ENCODE measurements at regions not wholly inside any gene's neighbourhood (a gene's known extent, or its start where the extent isn't known, plus 50 kb on each side); places are given as distances from the start of the nearest gene placed in this dataset.

DNA sequence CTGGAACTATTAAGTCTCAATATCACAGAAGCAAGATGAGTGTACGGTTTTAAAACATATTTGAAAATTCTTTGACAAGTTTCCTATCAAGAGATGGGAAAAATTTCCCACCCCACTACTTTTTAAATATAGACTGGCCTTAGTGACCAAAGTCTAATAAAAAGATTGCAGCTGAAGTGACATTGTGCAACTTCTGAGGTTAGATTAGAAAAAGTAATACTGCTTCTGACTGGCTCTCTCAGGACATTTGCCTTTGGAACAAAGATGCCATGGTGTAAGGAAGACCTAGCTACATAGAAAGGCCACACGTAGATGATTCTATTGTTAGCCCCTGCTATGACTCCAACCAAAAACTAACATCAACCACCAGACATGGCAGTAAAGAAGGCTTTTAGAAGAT, 138.7 kb upstream of the FAM47C start:
- Histone ChIP-seq H3K9me2 (ENCODE audit: insufficient read depth, low read length) (no peaks in the 10 kb centered on the region), H2AFZ (ENCODE audit: low read depth, low read length) (no peak overlapping the region), H3K27ac (ENCODE audit: low read length) (no peak overlapping the region), H3K27me3 (ENCODE audit: insufficient read depth, low read depth, low read length) (no peaks in the 10 kb centered on the region), H3K79me2 (replicated peaks; ENCODE audit: insufficient read depth, low read length) (no peaks in the 10 kb centered on the region), H3K9ac (ENCODE audit: low read length) (no peak overlapping the region), H3F3A (ENCODE audit: insufficient read depth, low read length, poor library complexity, severe bottlenecking) (no peaks in the 10 kb centered on the region), H3K4me3 (ENCODE audit: low read length) (no peak overlapping the region), H3K9me3 (ENCODE audit: low read length) (no peaks in the 10 kb centered on the region), H3K4me2 (ENCODE audit: low read length) (no peak overlapping the region), H3K36me3 (ENCODE audit: insufficient read depth, low read length) (no peaks in the 10 kb centered on the region), H4K20me1 (ENCODE audit: insufficient read depth) (no peaks in the 10 kb centered on the region)
- TF ChIP-seq EZH2 (IDR thresholded peaks at IDR 0.05; ENCODE audit: borderline replicate concordance, insufficient read depth, low read length, poor library complexity, severe bottlenecking) (no peak), TAF1 (IDR thresholded peaks at IDR 0.05; ENCODE audit: low read depth) (no peak), POLR2AphosphoS5 (IDR thresholded peaks at IDR 0.05) (no peak), RAD21 (conservative IDR thresholded peaks at IDR 0.05) (no peak), MXI1 (conservative IDR thresholded peaks at IDR 0.05; ENCODE audit: poor library complexity, severe bottlenecking) (no peak), EP300 (conservative IDR thresholded peaks at IDR 0.05; ENCODE audit: poor library complexity, severe bottlenecking) (no peak), SMC3 (conservative IDR thresholded peaks at IDR 0.05; ENCODE audit: poor library complexity) (no peak)
- TF ChIP-seq, protein P1, sequence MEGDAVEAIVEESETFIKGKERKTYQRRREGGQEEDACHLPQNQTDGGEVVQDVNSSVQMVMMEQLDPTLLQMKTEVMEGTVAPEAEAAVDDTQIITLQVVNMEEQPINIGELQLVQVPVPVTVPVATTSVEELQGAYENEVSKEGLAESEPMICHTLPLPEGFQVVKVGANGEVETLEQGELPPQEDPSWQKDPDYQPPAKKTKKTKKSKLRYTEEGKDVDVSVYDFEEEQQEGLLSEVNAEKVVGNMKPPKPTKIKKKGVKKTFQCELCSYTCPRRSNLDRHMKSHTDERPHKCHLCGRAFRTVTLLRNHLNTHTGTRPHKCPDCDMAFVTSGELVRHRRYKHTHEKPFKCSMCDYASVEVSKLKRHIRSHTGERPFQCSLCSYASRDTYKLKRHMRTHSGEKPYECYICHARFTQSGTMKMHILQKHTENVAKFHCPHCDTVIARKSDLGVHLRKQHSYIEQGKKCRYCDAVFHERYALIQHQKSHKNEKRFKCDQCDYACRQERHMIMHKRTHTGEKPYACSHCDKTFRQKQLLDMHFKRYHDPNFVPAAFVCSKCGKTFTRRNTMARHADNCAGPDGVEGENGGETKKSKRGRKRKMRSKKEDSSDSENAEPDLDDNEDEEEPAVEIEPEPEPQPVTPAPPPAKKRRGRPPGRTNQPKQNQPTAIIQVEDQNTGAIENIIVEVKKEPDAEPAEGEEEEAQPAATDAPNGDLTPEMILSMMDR (IDR thresholded peaks at IDR 0.05; ENCODE audit: poor library complexity, severe bottlenecking), result no peak
- TF ChIP-seq, protein P2, sequence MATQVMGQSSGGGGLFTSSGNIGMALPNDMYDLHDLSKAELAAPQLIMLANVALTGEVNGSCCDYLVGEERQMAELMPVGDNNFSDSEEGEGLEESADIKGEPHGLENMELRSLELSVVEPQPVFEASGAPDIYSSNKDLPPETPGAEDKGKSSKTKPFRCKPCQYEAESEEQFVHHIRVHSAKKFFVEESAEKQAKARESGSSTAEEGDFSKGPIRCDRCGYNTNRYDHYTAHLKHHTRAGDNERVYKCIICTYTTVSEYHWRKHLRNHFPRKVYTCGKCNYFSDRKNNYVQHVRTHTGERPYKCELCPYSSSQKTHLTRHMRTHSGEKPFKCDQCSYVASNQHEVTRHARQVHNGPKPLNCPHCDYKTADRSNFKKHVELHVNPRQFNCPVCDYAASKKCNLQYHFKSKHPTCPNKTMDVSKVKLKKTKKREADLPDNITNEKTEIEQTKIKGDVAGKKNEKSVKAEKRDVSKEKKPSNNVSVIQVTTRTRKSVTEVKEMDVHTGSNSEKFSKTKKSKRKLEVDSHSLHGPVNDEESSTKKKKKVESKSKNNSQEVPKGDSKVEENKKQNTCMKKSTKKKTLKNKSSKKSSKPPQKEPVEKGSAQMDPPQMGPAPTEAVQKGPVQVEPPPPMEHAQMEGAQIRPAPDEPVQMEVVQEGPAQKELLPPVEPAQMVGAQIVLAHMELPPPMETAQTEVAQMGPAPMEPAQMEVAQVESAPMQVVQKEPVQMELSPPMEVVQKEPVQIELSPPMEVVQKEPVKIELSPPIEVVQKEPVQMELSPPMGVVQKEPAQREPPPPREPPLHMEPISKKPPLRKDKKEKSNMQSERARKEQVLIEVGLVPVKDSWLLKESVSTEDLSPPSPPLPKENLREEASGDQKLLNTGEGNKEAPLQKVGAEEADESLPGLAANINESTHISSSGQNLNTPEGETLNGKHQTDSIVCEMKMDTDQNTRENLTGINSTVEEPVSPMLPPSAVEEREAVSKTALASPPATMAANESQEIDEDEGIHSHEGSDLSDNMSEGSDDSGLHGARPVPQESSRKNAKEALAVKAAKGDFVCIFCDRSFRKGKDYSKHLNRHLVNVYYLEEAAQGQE (IDR thresholded peaks at IDR 0.05; ENCODE audit: borderline replicate concordance), result no peak

DNA sequence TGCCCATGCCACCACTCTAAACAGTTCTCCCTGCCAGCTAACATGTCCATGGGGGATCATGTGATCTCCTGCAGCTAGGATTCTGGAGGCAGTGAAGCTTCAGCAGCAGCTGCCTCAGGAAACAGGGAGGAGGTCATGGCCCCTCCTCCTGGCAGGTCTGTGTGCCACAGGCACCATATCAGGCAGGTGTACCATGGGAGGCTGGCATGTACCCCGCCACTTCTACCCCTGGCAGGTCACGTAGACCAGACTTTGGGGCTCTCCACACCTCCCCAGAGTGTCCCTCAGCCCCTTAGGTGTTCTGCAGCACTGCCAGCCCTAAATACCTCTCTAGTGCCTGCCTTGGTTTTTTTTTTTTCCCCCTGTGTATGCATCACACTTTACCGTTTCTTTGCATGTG, 110.5 kb upstream of the FAM47C start:
- no peaks in the 10 kb centered on the region for H3K36me3 ChIP-seq (ENCODE audit: insufficient read depth, low read length)
- no peak overlapping the region for H3K4me2 ChIP-seq (ENCODE audit: low read length)
- no peaks in the 10 kb centered on the region for H3K27me3 ChIP-seq (ENCODE audit: insufficient read depth, low read depth, low read length)
- no peak overlapping the region for H3K27ac ChIP-seq (ENCODE audit: low read length)
- no peaks in the 10 kb centered on the region for H3F3A ChIP-seq (ENCODE audit: insufficient read depth, low read length, poor library complexity, severe bottlenecking)
- no peak overlapping the region for H2AFZ ChIP-seq (ENCODE audit: low read depth, low read length)
- H4K20me1 ChIP-seq (ENCODE audit: insufficient read depth), result no peaks in the 10 kb centered on the region
- no peaks in the 10 kb centered on the region for H3K9me2 ChIP-seq (ENCODE audit: insufficient read depth, low read length)
- no peaks in the 10 kb centered on the region for H3K9me3 ChIP-seq (ENCODE audit: low read length)
- TF ChIP-seq, protein P1 (IDR thresholded peaks at IDR 0.05; ENCODE audit: poor library complexity, severe bottlenecking), result no peak
- TF ChIP-seq EP300 (conservative IDR thresholded peaks at IDR 0.05; ENCODE audit: poor library complexity, severe bottlenecking) (no peak), EZH2 (IDR thresholded peaks at IDR 0.05; ENCODE audit: borderline replicate concordance, insufficient read depth, low read length, poor library complexity, severe bottlenecking) (no peak)
- no peak overlapping the region for H3K4me3 ChIP-seq (ENCODE audit: low read length)
- no peak overlapping the region for H3K9ac ChIP-seq (ENCODE audit: low read length)
- no peaks in the 10 kb centered on the region for H3K79me2 ChIP-seq (replicated peaks; ENCODE audit: insufficient read depth, low read length)
